Calu3 (cell line): ENCODE measurements at regions not wholly inside any gene's neighbourhood (a gene's known extent, or its start where the extent isn't known, plus 50 kb on each side); places are given as distances from the start of the nearest gene placed in this dataset.

Source experiments
- BruUV-seq: library from RNA; stranded (reverse); fragments of 400-500 nt; replicated peaks from 2 replicates; lab custom pipeline; 2021; lab: Mats Ljungman, UMichigan
- CTCF ChIA-PET: fragments of 300-600 bp; sonication (Branson Sonifier 250); formaldehyde crosslinking; loops from one replicate; lab custom pipeline; 2022; ENCODE audit warnings: antibody characterized with exemption; lab: Charles Lee
- DNase-seq: peaks from one replicate; pipeline ENCODE4 v3.0.0; 2022
- H3K27ac Mint-ChIP-seq: one replicate; pipeline ENCODE4 v1.8.0; 2022; ENCODE audit warnings: mixed read lengths; ENCODE audit not compliant: unreplicated experiment
- H3K27me3 Mint-ChIP-seq: one replicate; pipeline ENCODE4 v1.8.0; 2022; ENCODE audit warnings: mixed read lengths; ENCODE audit not compliant: unreplicated experiment
- H3K36me3 Mint-ChIP-seq: one replicate; pipeline ENCODE4 v1.8.0; 2022; ENCODE audit warnings: mild to moderate bottlenecking, moderate library complexity, mixed read lengths; ENCODE audit not compliant: insufficient read depth, unreplicated experiment
- H3K4me1 Mint-ChIP-seq: one replicate; pipeline ENCODE4 v1.8.0; 2022; ENCODE audit warnings: mild to moderate bottlenecking, low read depth, mixed read lengths; ENCODE audit not compliant: unreplicated experiment
- H3K4me3 Mint-ChIP-seq: one replicate; pipeline ENCODE4 v1.8.0; 2022; ENCODE audit warnings: mild to moderate bottlenecking, low read depth, moderate library complexity, mixed read lengths; ENCODE audit not compliant: unreplicated experiment
- H3K9me3 Mint-ChIP-seq: one replicate; pipeline ENCODE4 v1.8.0; 2022; ENCODE audit warnings: low read depth, mixed read lengths; ENCODE audit not compliant: unreplicated experiment
- CTCF ChIP-seq: fragments of 200-600 bp; IDR thresholded peaks from one replicate; pipeline ENCODE4 v1.8.0; 2022; ENCODE audit warnings: antibody characterized with exemption; ENCODE audit not compliant: unreplicated experiment
- intact Hi-C: fragments of 100-400 bp; cut with micrococcal nuclease; formaldehyde crosslinking; loops from one replicate; pipeline ENCODE4 v1.10.0; 2022; ENCODE audit not compliant: unreplicated experiment

GRCh38 chr18:41064916-41065315, 890.1 kb upstream of the PIK3C3 start:
- no TSS peak for BruUV-seq

GRCh38 chr18:41060967-41061366, 894.1 kb upstream of the PIK3C3 start:
- no peak for DNase-seq
- TF ChIP-seq CTCF, result no peak
- H3K27ac Mint-ChIP-seq, result no peak overlapping the region
- H3K9me3 Mint-ChIP-seq, result peaks cover 6% of the 10 kb centered on the region
- no peaks in the 10 kb centered on the region for H3K36me3 Mint-ChIP-seq
- CTCF ChIA-PET, result interaction anchor here (0.7 kb wide), 1 partner anchor 15 kb away, joined by 6 read pairs; no protein-coding TSS in a partner anchor
- H3K27me3 Mint-ChIP-seq, result no peaks in the 10 kb centered on the region
- no TSS peak for BruUV-seq
- intact Hi-C loops, result no loop called here
- no peak overlapping the region for H3K4me3 Mint-ChIP-seq
- no peaks in the 10 kb centered on the region for H3K4me1 Mint-ChIP-seq

More at GRCh38 chr18:41064916-41065315, 890.1 kb upstream of the PIK3C3 start:
- CTCF ChIA-PET, result no interaction called here
- Mint-ChIP-seq H3K27me3 (no peaks in the 10 kb centered on the region), H3K4me3 (no peak overlapping the region), H3K27ac (no peak overlapping the region), H3K9me3 (peaks cover 5% of the 10 kb centered on the region), H3K4me1 (no peaks in the 10 kb centered on the region), H3K36me3 (no peaks in the 10 kb centered on the region)
- TF ChIP-seq CTCF, result no peak
- intact Hi-C loops, result no loop called here
- no peak for DNase-seq

- no peak overlapping the region for H3K4me3 Mint-ChIP-seq
- CTCF ChIA-PET, result no interaction called here
- H3K27ac Mint-ChIP-seq, result no peak overlapping the region
- TF ChIP-seq CTCF, result no peak
- DNase-seq, result no peak
- H3K9me3 Mint-ChIP-seq, result peaks cover 7% of the 10 kb centered on the region
- intact Hi-C loops, result no loop called here
- H3K4me1 Mint-ChIP-seq, result no peaks in the 10 kb centered on the region
- no peaks in the 10 kb centered on the region for H3K27me3 Mint-ChIP-seq
- H3K36me3 Mint-ChIP-seq, result no peaks in the 10 kb centered on the region
- BruUV-seq, result no TSS peak
These were observed 896.0 kb upstream of the PIK3C3 start for GRCh38 chr18:41059126-41059415.

GRCh38 chr18:41058351-41059125, 896.5 kb upstream of the PIK3C3 start:
- no peak for TF ChIP-seq CTCF
- H3K27ac Mint-ChIP-seq, result no peak overlapping the region
- DNase-seq, result no peak
- H3K27me3 Mint-ChIP-seq, result no peaks in the 10 kb centered on the region
- no peaks in the 10 kb centered on the region for H3K4me1 Mint-ChIP-seq
- H3K4me3 Mint-ChIP-seq, result no peak overlapping the region
- peaks cover 11% of the 10 kb centered on the region for H3K9me3 Mint-ChIP-seq
- no TSS peak for BruUV-seq
- H3K36me3 Mint-ChIP-seq, result no peaks in the 10 kb centered on the region
- CTCF ChIA-PET, result no interaction called here
- intact Hi-C loops, result no loop called here
